Sigmoid colon (tissue), 4 donors: ENCODE measurements at regions not wholly inside any gene's neighbourhood (a gene's known extent, or its start where the extent isn't known, plus 50 kb on each side); places are given as distances from the start of the nearest gene placed in this dataset.
"Not testable (repeated sequence)": the region's sequence is repeated elsewhere in the genome, so short reads cannot be mapped to it uniquely, and the experiment has no call there.

ENCODE experiments used
- CTCF ChIP-seq, 4 experiments: fragments of 450-650 bp in 3 of 4; fragments of 200-600 bp in 1 of 4; IDR thresholded peaks; one replicate each; pipeline ENCODE4 v1.5.1; 2016 to 2019; ENCODE audit warnings: antibody characterized with exemption in 4 of 4, mild to moderate bottlenecking in 3 of 4, moderate library complexity in 2 of 4
- EP300 ChIP-seq, 4 donors: sonication (generic); formaldehyde crosslinking; IDR thresholded peaks; one replicate each; pipeline ENCODE4 v1.6.1; 2017; ENCODE audit warnings: antibody characterized with exemption in 4 of 4
- POLR2A ChIP-seq, 2 donors: fragments of 450-650 bp; IDR thresholded peaks; one replicate each; pipeline ENCODE4 v1.6.1; 2016; ENCODE audit warnings: antibody characterized with exemption in 2 of 2, mild to moderate bottlenecking in 2 of 2, moderate library complexity in 2 of 2

- TF ChIP-seq CTCF, POLR2A, EP300 (IDR thresholded peaks at IDR 0.05): not testable (repeated sequence)
Measured at GRCh38 chr6:167216390-167217050, 58.7 kb upstream of the GPR31 start.
